Endothelial cell of umbilical vein (primary cell): ENCODE measurements at regions not wholly inside any gene's neighbourhood (a gene's known extent, or its start where the extent isn't known, plus 50 kb on each side); places are given as distances from the start of the nearest gene placed in this dataset.

Source experiments
- BruUV-seq: library from RNA; stranded (reverse); fragments of 400-500 nt; replicated peaks from 2 replicates; lab custom pipeline; 2021; lab: Mats Ljungman, UMichigan
- CTCF ChIA-PET: fragments of 300-600, 350-600 bp; sonication (Branson Sonifier 250); formaldehyde crosslinking; loops from one replicate; lab custom pipeline; 2021; ENCODE audit warnings: antibody characterized with exemption, inconsistent platforms; lab: Charles Lee
- POLR2A ChIA-PET: fragments of 300-600, 350-600 bp; sonication (Branson Sonifier 250); formaldehyde crosslinking; loops from one replicate; lab custom pipeline; 2021; ENCODE audit warnings: antibody characterized with exemption, inconsistent platforms; lab: Charles Lee
- DNase-seq: peaks from one replicate; pipeline ENCODE4 v3.0.0-alpha.2; 2011; ENCODE audit warnings: low read depth, low spot score
- FAIRE-seq: peaks from 2 replicates; lab custom pipeline; 2011; peaks lifted over from hg19 to GRCh38; lab: Jason Lieb, UNC
- H2AFZ ChIP-seq: 2 replicates; pipeline ENCODE4 v1.6.0; 2012; ENCODE audit warnings: low read depth, low read length, control low read depth, inconsistent platforms
- H3K27ac ChIP-seq: 2 replicates; pipeline ENCODE4 v1.5.1; 2011; ENCODE audit warnings: low read depth, mild to moderate bottlenecking, control low read depth, low read length, moderate library complexity; ENCODE audit not compliant: insufficient read depth
- H3K27me3 ChIP-seq, 2 experiments: 2 replicates each; pipeline versions ENCODE4 v1.6.0 to v1.6.1; 2011; ENCODE audit warnings: low read length in 2 of 2, mixed read lengths in 1 of 2; ENCODE audit not compliant: control insufficient read depth in 2 of 2, insufficient read depth in 2 of 2
- H3K36me3 ChIP-seq, 2 experiments: 2 replicates in 1 of 2; 3 replicates in 1 of 2; pipeline ENCODE4 v1.5.1; 2011; ENCODE audit warnings: low read length in 2 of 2, mild to moderate bottlenecking in 1 of 2, moderate library complexity in 1 of 2; ENCODE audit not compliant: control insufficient read depth in 2 of 2, insufficient read depth in 2 of 2; ENCODE audit errors: extremely low read depth in 1 of 2
- H3K4me1 ChIP-seq: 3 replicates; pipeline ENCODE4 v1.5.1; 2011; ENCODE audit warnings: mild to moderate bottlenecking, low read length; ENCODE audit not compliant: control insufficient read depth, insufficient read depth; ENCODE audit errors: extremely low read depth
- H3K4me2 ChIP-seq: 2 replicates; pipeline ENCODE4 v1.6.1; 2011; ENCODE audit warnings: low read length, control low read depth, mixed read lengths; ENCODE audit not compliant: insufficient read depth
- H3K4me3 ChIP-seq, 3 experiments: fragments of 200-600 bp in 1 of 3; sonication (generic), shearing (Covaris generic) in 1 of 3; replicated peaks in 1 of 3; 2 replicates each; pipeline ENCODE4 v1.5.1; 2011 to 2016; ENCODE audit warnings: control low read depth in 3 of 3, low read length in 3 of 3, mild to moderate bottlenecking in 2 of 3, inconsistent platforms in 1 of 3, low read depth in 1 of 3, moderate library complexity in 1 of 3; ENCODE audit not compliant: insufficient read depth in 1 of 3
- H3K79me2 ChIP-seq: 2 replicates; pipeline ENCODE4 v1.6.0; 2012; ENCODE audit warnings: low read length, inconsistent platforms; ENCODE audit not compliant: control insufficient read depth, insufficient read depth
- H3K9ac ChIP-seq: replicated peaks from 2 replicates; pipeline ENCODE3; 2011; ENCODE audit warnings: low read length, control low read depth; ENCODE audit not compliant: insufficient read depth; ENCODE audit errors: extremely low read depth
- H3K9me1 ChIP-seq: replicated peaks from 3 replicates; pipeline ENCODE4 v1.6.0; 2011; ENCODE audit warnings: mild to moderate bottlenecking, low read length; ENCODE audit not compliant: control insufficient read depth, insufficient read depth; ENCODE audit errors: extremely low read depth
- H3K9me3 ChIP-seq: replicated peaks from 2 replicates; pipeline ENCODE4 v1.5.1; 2012; ENCODE audit warnings: low read length, inconsistent platforms; ENCODE audit not compliant: control insufficient read depth, insufficient read depth
- H4K20me1 ChIP-seq: replicated peaks from 2 replicates; pipeline ENCODE3; 2011; ENCODE audit warnings: mild to moderate bottlenecking, low read length; ENCODE audit not compliant: control insufficient read depth, insufficient read depth; ENCODE audit errors: extremely low read depth
- CTCF ChIP-seq, 2 donors: IDR thresholded peaks; 1 replicate in 1 of 2; 2 replicates in 1 of 2; pipeline ENCODE4 v1.5.1; 2011; ENCODE audit warnings: low read length in 2 of 2, mild to moderate bottlenecking in 2 of 2, moderate library complexity in 2 of 2, control low read depth in 1 of 2, inconsistent platforms in 1 of 2, low read depth in 1 of 2; ENCODE audit not compliant: insufficient read depth in 1 of 2; ENCODE audit errors: extremely low read depth in 1 of 2
- EZH2 ChIP-seq: IDR thresholded peaks from 2 replicates; pipeline ENCODE4 v1.6.1; 2012; ENCODE audit warnings: borderline replicate concordance, low read depth, mild to moderate bottlenecking, moderate library complexity, low read length, inconsistent platforms; ENCODE audit not compliant: severe bottlenecking
- FOS ChIP-seq: IDR thresholded peaks from 2 replicates; pipeline ENCODE4 v1.6.1; 2011; ENCODE audit warnings: mild to moderate bottlenecking, low read length, moderate library complexity, borderline replicate concordance; ENCODE audit not compliant: insufficient read depth
- GATA2 ChIP-seq: IDR thresholded peaks from 2 replicates; pipeline ENCODE4 v1.7.0; 2011; ENCODE audit warnings: low read depth, mild to moderate bottlenecking, moderate library complexity, mixed read lengths, low read length; ENCODE audit not compliant: insufficient read length, insufficient read depth
- JUN ChIP-seq: IDR thresholded peaks from 2 replicates; pipeline ENCODE4 v1.6.1; 2011; ENCODE audit warnings: borderline replicate concordance, low read depth; ENCODE audit not compliant: insufficient read length, insufficient read depth
- MAX ChIP-seq: IDR thresholded peaks from 2 replicates; pipeline ENCODE4 v1.6.1; 2011; ENCODE audit not compliant: insufficient read depth, insufficient read length
- MYC ChIP-seq: IDR thresholded peaks from one replicate; pipeline ENCODE4 v1.6.1; 2011; ENCODE audit warnings: mild to moderate bottlenecking, low read depth, low read length
- POLR2A ChIP-seq: IDR thresholded peaks from 2 replicates; pipeline ENCODE4 v1.6.1; 2012; ENCODE audit warnings: low read depth, mild to moderate bottlenecking, control low read depth, low read length
- POLR2AphosphoS5 ChIP-seq: IDR thresholded peaks from 2 replicates; pipeline ENCODE4 v1.6.1; 2012; ENCODE audit warnings: low read depth, mild to moderate bottlenecking, control low read depth, low read length, moderate library complexity; ENCODE audit not compliant: insufficient read depth
- dilution Hi-C: fragments of 300-500 bp; cut with MboI; formaldehyde crosslinking; loops from one replicate; pipeline ENCODE4 v1.15.0; 2019; ENCODE audit warnings: low sequenced_read_pairs; ENCODE audit not compliant: extremely low pct_ligation_motif_present
- intact Hi-C: fragments of 100-400 bp; cut with micrococcal nuclease; formaldehyde crosslinking; loops from one replicate; pipeline ENCODE4 v1.10.0; 2022

- peaks cover 0 to 3% of the 10 kb centered on the region in 2 experiments for H3K27me3 ChIP-seq
- DNase-seq (no peak), FAIRE-seq (no peak)
- H3K79me2 ChIP-seq, result no peaks in the 10 kb centered on the region
- ChIA-PET CTCF (interaction anchor here (1.6 kb wide), 1 partner anchor 16 kb away, joined by 4 read pairs; no protein-coding TSS in a partner anchor), POLR2A (no interaction called here)
- BruUV-seq, result no TSS peak
- TF ChIP-seq POLR2AphosphoS5 (no peak), CTCF (IDR thresholded peaks at IDR 0.05; ENCODE audit: extremely low read depth in 1 of 2, insufficient read depth in 1 of 2, low read depth in 1 of 2, low read length in 2 of 2) (no peak), MAX (no peak), JUN (no peak), POLR2A (no peak), EZH2 (no peak), MYC (no peak), GATA2 (no peak), FOS (no peak)
- no peaks in the 10 kb centered on the region for H3K9me3 ChIP-seq
- no peak overlapping the region for H3K4me2 ChIP-seq
- peaks cover 10% of the 10 kb centered on the region for H3K4me1 ChIP-seq
- H4K20me1 ChIP-seq, result no peaks in the 10 kb centered on the region
- no peaks in the 10 kb centered on the region for H3K36me3 ChIP-seq
- intact Hi-C loops, result no loop called here
- H2AFZ ChIP-seq, result no peak overlapping the region
- H3K9me1 ChIP-seq, result no peaks in the 10 kb centered on the region
- no peak overlapping the region for H3K4me3 ChIP-seq
- no peak overlapping the region for H3K9ac ChIP-seq
- no peak overlapping the region for H3K27ac ChIP-seq
- dilution Hi-C loops, result no loop called here
These were observed 51.7 kb upstream of the ST3GAL6 start for GRCh38 chr3:98711426-98711825.
